ENCODE measurements at regions not wholly inside any gene's neighbourhood (a gene's known extent, or its start where the extent isn't known, plus 50 kb on each side); places are given as distances from the start of the nearest gene placed in this dataset.

DNA sequence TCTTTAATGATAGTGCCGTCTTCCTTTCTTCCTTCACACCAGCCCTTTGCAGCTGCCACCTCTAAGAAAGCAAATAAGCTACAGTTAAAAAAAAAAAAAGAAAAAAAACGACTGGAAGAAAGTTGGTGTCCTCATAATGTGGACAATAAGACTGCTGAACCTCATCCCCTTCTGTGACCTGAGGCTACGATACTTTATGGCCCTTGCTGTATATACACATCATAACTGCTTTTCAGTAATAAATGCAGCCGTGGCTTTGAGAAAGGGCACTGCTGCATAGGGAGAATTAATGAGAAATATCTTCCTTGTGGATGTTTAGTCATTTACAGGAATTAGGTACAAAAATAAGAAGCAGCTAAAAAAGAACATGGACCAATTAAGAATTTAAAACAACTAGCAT lies 333.8 kb upstream of the ADGRL2 start:
- DNase-seq (ENCODE audit: low spot score) = no peak
- no peak overlapping the region for H3K4me3 Mint-ChIP-seq
- intact Hi-C loops (cut with micrococcal nuclease) = no loop called here
- no peak overlapping the region for H3K27ac Mint-ChIP-seq
- H3K27me3 Mint-ChIP-seq (ENCODE audit: insufficient read depth) = peaks cover 2% of the 10 kb centered on the region
- no peaks in the 10 kb centered on the region for H3K36me3 Mint-ChIP-seq (ENCODE audit: low read depth)
- H3K9me3 Mint-ChIP-seq = no peaks in the 10 kb centered on the region
- no peaks in the 10 kb centered on the region for H3K4me1 Mint-ChIP-seq (ENCODE audit: low read depth)

DNA sequence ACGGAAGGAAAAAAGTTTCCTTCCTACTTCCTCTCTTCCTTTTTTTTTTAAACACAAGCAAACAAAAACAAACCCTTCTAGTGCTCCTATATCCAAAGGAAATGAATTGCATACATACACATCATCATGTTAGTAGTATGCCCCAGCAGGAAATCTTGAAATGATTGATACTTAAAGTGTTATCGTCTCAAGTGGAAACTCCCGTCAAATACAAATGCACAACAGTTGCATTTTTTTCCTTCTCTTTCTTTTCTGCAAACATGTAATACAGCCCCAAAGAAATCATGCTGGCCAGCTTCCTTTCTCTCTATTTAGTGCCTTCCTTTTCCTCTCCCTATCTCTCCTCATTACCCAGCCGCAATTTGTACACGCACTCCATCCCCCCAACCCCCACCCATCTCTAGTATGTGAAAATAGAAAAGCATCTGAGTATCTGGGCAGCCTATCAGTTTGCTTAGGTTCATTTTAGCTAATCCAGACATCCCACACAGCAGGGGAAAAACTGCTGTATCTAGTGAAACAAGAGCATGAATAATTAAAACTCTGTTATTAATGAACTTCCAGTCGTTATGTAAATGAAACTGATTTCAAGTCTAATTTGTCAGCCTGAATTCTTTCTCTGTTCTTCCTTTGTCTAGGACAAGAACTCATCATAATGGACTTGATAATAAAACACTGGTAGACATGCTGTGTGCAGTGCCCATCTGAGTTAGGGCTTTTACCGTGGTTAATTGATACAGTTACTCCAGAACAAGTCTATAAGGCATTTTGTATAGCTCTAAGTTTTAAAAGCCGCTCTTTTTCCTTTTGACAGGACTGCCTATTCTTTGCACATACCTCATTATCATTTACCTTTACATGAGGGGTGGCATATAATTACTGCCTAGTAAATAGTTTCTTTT lies 336.5 kb upstream of the ADGRL2 start:
- H3K27ac Mint-ChIP-seq = no peak overlapping the region
- H3K4me1 Mint-ChIP-seq (ENCODE audit: low read depth) = no peaks in the 10 kb centered on the region
- intact Hi-C loops (cut with micrococcal nuclease) = no loop called here
- peaks cover 2% of the 10 kb centered on the region for H3K27me3 Mint-ChIP-seq (ENCODE audit: insufficient read depth)
- H3K4me3 Mint-ChIP-seq = no peak overlapping the region
- no peaks in the 10 kb centered on the region for H3K36me3 Mint-ChIP-seq (ENCODE audit: low read depth)
- DNase-seq (ENCODE audit: low spot score) = no peak
- H3K9me3 Mint-ChIP-seq = no peaks in the 10 kb centered on the region

DNA sequence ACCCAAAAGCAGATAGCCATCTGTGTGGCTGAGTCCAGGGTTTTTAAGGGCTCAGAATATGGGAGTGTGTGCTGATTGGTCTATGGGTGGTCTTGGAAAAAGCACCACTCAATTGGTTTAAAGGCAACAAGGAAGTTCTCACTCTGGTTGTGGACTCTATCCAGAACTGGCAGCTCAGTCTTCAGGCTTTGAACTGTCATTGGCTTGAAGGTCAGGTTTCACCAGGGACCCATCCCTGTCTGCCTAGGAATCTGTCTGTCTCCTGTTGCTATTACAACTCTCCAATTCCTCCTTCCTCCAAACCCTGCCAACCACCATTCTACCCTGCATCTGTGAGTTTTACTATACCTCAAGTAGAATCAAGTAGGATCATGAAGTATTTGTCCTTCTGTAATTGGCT lies 341.7 kb upstream of the ADGRL2 start:
- intact Hi-C loops (cut with micrococcal nuclease) = no loop called here
- no peaks in the 10 kb centered on the region for H3K4me1 Mint-ChIP-seq (ENCODE audit: low read depth)
- H3K27me3 Mint-ChIP-seq (ENCODE audit: insufficient read depth) = no peaks in the 10 kb centered on the region
- DNase-seq (ENCODE audit: low spot score) = no peak
- H3K9me3 Mint-ChIP-seq = no peaks in the 10 kb centered on the region
- H3K36me3 Mint-ChIP-seq (ENCODE audit: low read depth) = no peaks in the 10 kb centered on the region
- H3K4me3 Mint-ChIP-seq = no peak overlapping the region
- no peak overlapping the region for H3K27ac Mint-ChIP-seq

DNA sequence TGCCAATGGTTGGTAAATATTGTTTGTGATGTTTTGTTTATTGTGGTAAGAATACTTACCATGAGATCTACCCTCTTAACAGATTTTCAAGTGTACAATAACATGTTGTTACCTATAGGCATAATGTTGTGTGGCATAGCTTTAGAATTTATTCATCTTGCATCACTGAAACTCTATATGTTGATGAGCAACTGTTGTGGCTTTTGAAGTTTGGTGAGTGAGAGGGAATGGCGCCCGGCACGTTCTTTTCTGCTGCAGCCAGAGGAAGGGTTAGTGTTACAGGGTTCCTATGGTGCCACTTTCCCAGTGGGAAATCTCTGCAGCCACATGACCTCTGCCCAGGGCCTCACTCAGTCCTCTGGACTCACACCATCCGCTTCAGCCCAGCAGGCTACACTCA lies 342.5 kb upstream of the ADGRL2 start:
- H3K27me3 Mint-ChIP-seq (ENCODE audit: insufficient read depth) = no peaks in the 10 kb centered on the region

DNA sequence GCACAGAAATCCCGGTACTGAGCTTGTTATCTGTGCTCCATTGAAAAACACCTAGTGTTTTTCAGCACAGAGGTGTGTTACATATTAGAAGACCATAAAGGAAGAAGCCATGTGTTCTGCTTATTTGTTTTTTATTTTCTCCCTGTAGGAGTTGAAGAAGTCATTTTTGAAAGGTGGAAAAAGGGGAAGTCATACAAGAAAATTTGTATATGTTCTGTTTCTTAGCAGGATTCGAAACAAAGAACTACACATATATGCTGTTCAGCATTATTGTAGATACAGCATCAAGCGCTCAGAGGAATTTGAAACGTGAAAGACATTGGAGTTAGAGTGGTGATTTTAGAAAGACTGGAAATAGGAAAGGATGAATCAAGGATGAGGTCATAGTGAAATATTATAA lies 345.3 kb upstream of the ADGRL2 start:
- no peak overlapping the region for H3K27ac Mint-ChIP-seq
- H3K36me3 Mint-ChIP-seq (ENCODE audit: low read depth) = no peaks in the 10 kb centered on the region
- intact Hi-C loops (cut with micrococcal nuclease) = no loop called here

More for the DNA sequence above, 342.5 kb upstream of the ADGRL2 start:
- Mint-ChIP-seq H3K4me1 (ENCODE audit: low read depth) (no peaks in the 10 kb centered on the region), H3K27ac (no peak overlapping the region), H3K36me3 (ENCODE audit: low read depth) (no peaks in the 10 kb centered on the region), H3K9me3 (no peaks in the 10 kb centered on the region), H3K4me3 (no peak overlapping the region)
- intact Hi-C loops (cut with micrococcal nuclease) = no loop called here
- DNase-seq (ENCODE audit: low spot score) = no peak

DNA sequence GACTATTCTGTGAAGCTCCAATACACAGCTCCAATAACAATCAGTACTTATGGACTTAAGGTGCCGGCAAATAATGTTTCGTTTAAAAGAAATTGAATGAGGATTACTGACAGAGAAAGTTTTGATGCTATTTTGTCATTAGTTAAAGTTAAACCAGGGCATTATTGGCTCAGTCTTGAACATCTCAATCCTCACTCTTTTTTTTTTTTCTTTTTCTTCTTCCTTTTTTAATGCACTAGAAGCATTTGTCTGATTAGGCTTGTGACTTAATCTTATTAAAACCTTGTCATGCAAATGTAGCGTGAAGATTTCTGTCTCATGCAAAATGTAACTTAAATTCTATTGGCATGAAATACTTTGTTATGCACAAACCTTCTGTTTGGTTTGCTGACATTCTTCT lies 346.8 kb upstream of the ADGRL2 start:
- Mint-ChIP-seq H3K27me3 (ENCODE audit: insufficient read depth) (no peaks in the 10 kb centered on the region), H3K9me3 (no peaks in the 10 kb centered on the region), H3K4me1 (ENCODE audit: low read depth) (no peaks in the 10 kb centered on the region), H3K36me3 (ENCODE audit: low read depth) (no peaks in the 10 kb centered on the region), H3K27ac (no peak overlapping the region), H3K4me3 (no peak overlapping the region)
- intact Hi-C loops (cut with micrococcal nuclease) = no loop called here
- no peak for DNase-seq (ENCODE audit: low spot score)

More for the DNA sequence above, 345.3 kb upstream of the ADGRL2 start:
- Mint-ChIP-seq H3K4me1 (ENCODE audit: low read depth) (no peaks in the 10 kb centered on the region), H3K27me3 (ENCODE audit: insufficient read depth) (no peaks in the 10 kb centered on the region), H3K4me3 (no peak overlapping the region), H3K9me3 (no peaks in the 10 kb centered on the region)
- no peak for DNase-seq (ENCODE audit: low spot score)

DNA sequence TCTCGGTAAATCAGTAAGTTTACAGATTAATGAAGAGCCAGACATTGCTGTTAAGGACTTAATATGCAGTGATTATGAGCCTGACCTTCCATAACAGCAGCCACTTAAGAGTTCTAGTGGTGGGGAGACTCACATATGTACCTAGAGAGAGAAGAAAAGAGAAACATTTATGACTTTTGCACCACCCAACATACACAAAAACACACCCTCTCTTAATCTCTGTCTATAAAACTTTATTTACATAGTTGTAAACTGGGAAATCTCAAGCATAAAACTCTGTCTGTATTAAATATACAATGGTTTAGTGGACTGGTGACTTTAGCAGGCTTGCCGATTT lies 347.4 kb upstream of the ADGRL2 start:
- intact Hi-C loops (cut with micrococcal nuclease) = no loop called here
- H3K36me3 Mint-ChIP-seq (ENCODE audit: low read depth) = no peaks in the 10 kb centered on the region
- H3K27me3 Mint-ChIP-seq (ENCODE audit: insufficient read depth) = no peaks in the 10 kb centered on the region
- no peak overlapping the region for H3K27ac Mint-ChIP-seq
- no peak for DNase-seq (ENCODE audit: low spot score)
- no peak overlapping the region for H3K4me3 Mint-ChIP-seq
- H3K9me3 Mint-ChIP-seq = no peaks in the 10 kb centered on the region
- no peaks in the 10 kb centered on the region for H3K4me1 Mint-ChIP-seq (ENCODE audit: low read depth)

DNA sequence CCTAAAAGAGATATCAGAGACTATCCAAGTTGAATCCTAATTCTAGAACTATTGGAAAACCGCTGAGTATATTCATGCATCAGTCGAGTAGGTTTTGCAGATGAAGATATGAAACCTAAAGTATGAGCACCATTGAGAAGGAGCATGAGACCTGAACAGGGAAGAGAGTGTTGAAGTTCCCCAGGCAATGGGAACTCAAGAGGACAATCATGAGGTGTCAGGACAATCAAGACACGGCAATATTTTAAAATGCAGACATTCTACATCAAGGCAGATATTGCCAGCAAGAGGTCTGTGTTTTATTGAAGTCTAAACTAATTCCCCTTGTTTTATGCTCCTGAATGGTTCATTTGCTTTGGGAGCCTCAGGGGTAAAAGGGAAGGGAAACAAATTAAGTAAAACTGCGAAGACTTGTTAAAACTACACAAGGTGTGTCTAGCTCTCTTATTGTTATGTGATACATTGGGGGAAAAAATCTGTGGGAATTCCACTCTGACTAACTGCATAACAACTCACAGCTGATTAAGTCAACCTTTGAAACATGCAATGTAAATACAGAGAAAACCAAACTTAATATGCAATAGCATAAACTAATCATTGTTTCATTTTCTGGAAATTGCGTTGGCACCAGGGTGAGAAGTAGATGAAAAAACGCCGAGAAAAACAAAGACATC lies 347.9 kb upstream of the ADGRL2 start:
- Mint-ChIP-seq H3K27ac (no peak overlapping the region), H3K9me3 (no peaks in the 10 kb centered on the region), H3K4me3 (no peak overlapping the region), H3K36me3 (ENCODE audit: low read depth) (no peaks in the 10 kb centered on the region), H3K4me1 (ENCODE audit: low read depth) (no peaks in the 10 kb centered on the region), H3K27me3 (ENCODE audit: insufficient read depth) (no peaks in the 10 kb centered on the region)
- intact Hi-C loops (cut with micrococcal nuclease) = no loop called here
- DNase-seq (ENCODE audit: low spot score) = no peak

DNA sequence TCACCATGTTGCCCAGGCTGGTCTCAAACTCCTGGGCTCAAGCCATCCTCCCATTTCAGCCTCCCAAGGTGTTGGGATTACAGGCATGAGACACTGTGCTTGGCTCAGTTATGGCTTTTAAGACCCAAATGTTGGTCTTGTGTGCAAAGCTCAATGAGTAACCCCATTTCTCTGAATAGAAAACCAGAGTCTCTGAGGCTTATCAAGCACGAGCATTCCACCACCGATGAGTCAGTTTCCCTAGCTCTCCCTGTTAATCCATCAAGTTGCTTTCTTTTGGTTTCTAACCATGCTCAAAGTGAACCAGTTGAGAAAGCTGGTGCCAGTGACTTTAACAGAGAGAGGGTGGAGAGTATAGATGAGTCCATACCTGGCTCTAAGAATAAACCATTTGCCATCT lies 350.9 kb upstream of the ADGRL2 start:
- DNase-seq (ENCODE audit: low spot score) = no peak
- no peak overlapping the region for H3K4me3 Mint-ChIP-seq
- no peaks in the 10 kb centered on the region for H3K4me1 Mint-ChIP-seq (ENCODE audit: low read depth)
- no peaks in the 10 kb centered on the region for H3K27me3 Mint-ChIP-seq (ENCODE audit: insufficient read depth)
- H3K9me3 Mint-ChIP-seq = no peaks in the 10 kb centered on the region
- H3K36me3 Mint-ChIP-seq (ENCODE audit: low read depth) = no peaks in the 10 kb centered on the region
- H3K27ac Mint-ChIP-seq = no peak overlapping the region
- intact Hi-C loops (cut with micrococcal nuclease) = no loop called here

DNA sequence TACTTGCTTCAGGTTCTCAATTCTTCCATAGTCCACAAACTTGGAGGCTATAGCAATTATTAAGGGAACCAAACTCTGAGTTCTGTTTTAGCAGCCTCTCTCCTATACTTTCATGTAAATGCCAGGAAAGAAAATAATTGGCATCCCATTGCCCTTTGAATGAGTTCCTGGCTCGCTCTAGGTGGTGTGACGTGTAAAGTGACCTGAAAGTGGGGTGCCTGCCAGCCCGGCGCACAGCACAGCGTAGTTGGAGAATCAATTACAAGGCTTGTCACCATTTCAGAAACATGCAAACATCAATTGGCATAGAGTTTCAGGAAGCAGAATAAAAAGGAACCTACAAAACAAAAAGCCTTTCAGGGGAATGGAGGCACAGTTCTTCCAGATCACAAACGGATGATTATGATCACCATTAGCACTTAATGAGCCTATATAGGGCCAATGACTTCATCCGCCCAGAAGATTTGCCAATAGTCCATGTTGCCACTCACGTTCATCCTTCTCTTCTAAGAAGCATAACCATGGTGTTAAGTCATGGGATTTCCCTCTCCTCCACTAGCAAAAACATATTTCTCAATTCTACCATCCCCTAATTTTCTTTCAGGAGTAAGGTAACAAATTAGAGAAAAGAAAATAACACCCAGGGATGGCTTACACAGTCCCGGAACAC lies 354.6 kb upstream of the ADGRL2 start:
- Mint-ChIP-seq H3K4me1 (ENCODE audit: low read depth) (no peaks in the 10 kb centered on the region), H3K9me3 (no peaks in the 10 kb centered on the region), H3K27me3 (ENCODE audit: insufficient read depth) (no peaks in the 10 kb centered on the region), H3K4me3 (no peak overlapping the region), H3K27ac (no peak overlapping the region), H3K36me3 (ENCODE audit: low read depth) (no peaks in the 10 kb centered on the region)
- intact Hi-C loops (cut with micrococcal nuclease) = no loop called here
- no peak for DNase-seq (ENCODE audit: low spot score)

DNA sequence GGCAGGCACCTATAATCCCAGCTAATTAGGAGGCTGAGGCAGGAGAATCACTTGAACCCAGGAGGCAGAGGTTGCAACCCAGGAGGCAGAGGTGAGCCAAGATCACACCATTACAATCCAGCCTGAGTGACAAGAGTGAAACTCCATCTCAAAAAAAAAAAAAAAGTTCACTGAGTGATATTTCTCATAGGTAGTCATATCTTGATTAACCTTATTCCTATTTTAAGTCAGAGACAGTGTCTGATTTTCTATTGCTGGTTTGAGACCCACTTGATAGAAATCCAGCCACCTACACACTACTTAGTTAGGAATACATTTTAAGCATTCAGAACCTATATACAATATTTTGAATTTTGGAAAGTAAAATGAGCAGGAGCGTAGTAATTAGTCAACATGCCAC lies 357.4 kb upstream of the ADGRL2 start:
- no peaks in the 10 kb centered on the region for H3K9me3 Mint-ChIP-seq
- DNase-seq (ENCODE audit: low spot score) = no peak
- no peaks in the 10 kb centered on the region for H3K4me1 Mint-ChIP-seq (ENCODE audit: low read depth)
- intact Hi-C loops (cut with micrococcal nuclease) = no loop called here
- no peak overlapping the region for H3K4me3 Mint-ChIP-seq
- no peak overlapping the region for H3K27ac Mint-ChIP-seq
- no peaks in the 10 kb centered on the region for H3K36me3 Mint-ChIP-seq (ENCODE audit: low read depth)
- no peaks in the 10 kb centered on the region for H3K27me3 Mint-ChIP-seq (ENCODE audit: insufficient read depth)

DNA sequence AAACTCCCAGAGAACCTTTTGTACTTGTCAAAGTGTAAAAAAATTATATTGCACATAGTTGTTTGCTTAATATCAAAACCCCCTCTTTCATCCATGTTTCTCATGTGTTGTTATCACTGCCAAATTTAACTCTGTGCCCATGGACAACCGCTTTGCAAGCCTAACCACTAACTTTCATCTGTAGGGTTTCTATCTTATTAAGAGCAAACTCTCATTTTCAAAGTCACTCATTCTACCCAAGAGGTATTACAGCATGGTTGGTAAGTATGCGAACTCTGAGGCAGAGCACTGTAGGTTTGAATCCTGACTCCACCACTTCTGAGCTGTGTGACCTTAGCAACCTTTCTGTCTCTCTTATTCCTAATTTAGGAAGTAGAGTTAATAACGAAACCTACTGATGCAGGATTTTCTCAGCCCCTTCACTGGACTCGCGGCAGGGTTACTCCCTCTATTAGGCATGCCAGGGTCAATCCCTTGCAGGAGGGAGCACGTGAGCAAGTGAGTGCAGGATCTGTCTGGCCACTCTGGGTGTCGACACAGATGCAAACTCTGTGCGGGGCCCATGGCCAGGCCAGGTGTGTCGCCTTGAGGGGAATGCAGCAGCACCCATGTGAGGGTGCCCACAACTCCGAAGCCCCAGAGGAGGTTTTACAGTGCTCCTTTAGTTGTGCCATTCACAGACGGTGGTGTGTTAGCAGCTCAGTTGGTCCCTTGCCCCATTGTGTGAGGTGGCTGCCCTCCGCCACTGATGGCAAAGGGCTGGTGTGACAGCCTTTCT lies 361.5 kb upstream of the ADGRL2 start:
- Mint-ChIP-seq H3K27ac (no peak overlapping the region), H3K4me3 (no peak overlapping the region), H3K4me1 (ENCODE audit: low read depth) (no peaks in the 10 kb centered on the region), H3K27me3 (ENCODE audit: insufficient read depth) (no peaks in the 10 kb centered on the region), H3K36me3 (ENCODE audit: low read depth) (no peaks in the 10 kb centered on the region), H3K9me3 (no peaks in the 10 kb centered on the region)
- no peak for DNase-seq (ENCODE audit: low spot score)
- intact Hi-C loops (cut with micrococcal nuclease) = no loop called here

DNA sequence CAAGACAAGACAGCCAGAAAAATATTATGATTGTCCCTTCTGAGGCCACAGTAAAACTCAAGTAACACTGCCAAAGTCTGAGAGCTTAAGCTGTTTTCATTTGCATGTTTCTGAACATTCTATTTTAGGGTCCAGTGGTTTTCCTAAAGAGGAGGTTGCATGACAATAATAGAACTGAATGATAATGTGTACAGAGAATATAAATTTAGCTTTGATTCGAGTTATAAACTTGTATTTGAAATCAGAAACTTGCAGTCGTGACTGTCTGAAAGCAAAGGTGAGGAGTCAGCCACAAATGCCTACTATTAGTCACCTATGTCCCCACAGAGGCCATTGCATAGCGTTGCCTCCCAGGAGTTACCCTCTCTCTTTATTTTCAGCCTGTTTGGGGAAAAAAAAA lies 363.1 kb upstream of the ADGRL2 start:
- H3K36me3 Mint-ChIP-seq (ENCODE audit: low read depth) = no peaks in the 10 kb centered on the region
- H3K27ac Mint-ChIP-seq = no peak overlapping the region
- no peaks in the 10 kb centered on the region for H3K4me1 Mint-ChIP-seq (ENCODE audit: low read depth)
- H3K27me3 Mint-ChIP-seq (ENCODE audit: insufficient read depth) = no peaks in the 10 kb centered on the region
- DNase-seq (ENCODE audit: low spot score) = no peak
- intact Hi-C loops (cut with micrococcal nuclease) = no loop called here
- no peak overlapping the region for H3K4me3 Mint-ChIP-seq
- no peaks in the 10 kb centered on the region for H3K9me3 Mint-ChIP-seq

Data from activated T-helper 1 cell treated with anti-CD3 and anti-CD28 coated beads, Interleukin-12 subunit alpha, Interleukin-12 subunit beta, Interleukin-2, Interleukin-4 antibody, amounts not matched to agents 30 ng/mL and 10 ng/mL and 1 ng/mL, durations not matched to agents 14 hours and 24 hours and 36 hours (primary cell).